Spinal cord (tissue), 9 donors: ENCODE measurements at regions not wholly inside any gene's neighbourhood (a gene's known extent, or its start where the extent isn't known, plus 50 kb on each side); places are given as distances from the start of the nearest gene placed in this dataset.

Experiments
- DNase-seq, 6 donors: peaks; one replicate each; pipeline versions ENCODE4 v3.0.0 to v3.0.0-alpha.2; 2013 to 2015; ENCODE audit warnings: low spot score in 6 of 6, low read depth in 4 of 6
- H3K27ac ChIP-seq: one replicate; pipeline ENCODE4 v1.5.1; 2013; ENCODE audit warnings: low read depth, low read length, control low read depth
- H3K27me3 ChIP-seq: one replicate; pipeline ENCODE4 v1.6.1; 2013; ENCODE audit warnings: low read length; ENCODE audit not compliant: control insufficient read depth, insufficient read depth
- H3K36me3 ChIP-seq: one replicate; pipeline ENCODE4 v1.6.1; 2013; ENCODE audit warnings: low read length; ENCODE audit not compliant: control insufficient read depth, insufficient read depth
- H3K4me1 ChIP-seq: one replicate; pipeline ENCODE4 v1.6.1; 2013; ENCODE audit warnings: low read length; ENCODE audit not compliant: control insufficient read depth, insufficient read depth
- H3K4me3 ChIP-seq: one replicate; pipeline ENCODE4 v1.5.1; 2013; ENCODE audit warnings: low read depth, low read length, control low read depth
- H3K9me3 ChIP-seq: one replicate; pipeline ENCODE4 v1.6.1; 2013; ENCODE audit warnings: low read length; ENCODE audit not compliant: control insufficient read depth, insufficient read depth
- WGBS: methylation state at CpG from one replicate; pipeline ENCODE4 v1.1.5; 2013; ENCODE audit warnings: missing lambda C conversion rate; ENCODE audit not compliant: insufficient coverage; 5-methylcytosine and 5-hydroxymethylcytosine counted together
- donor health status: healthy.

GRCh38 chr7:19830604-19831003 lies 57.2 kb upstream of the TMEM196 start:
- Histone ChIP-seq H3K36me3 (no peaks in the 10 kb centered on the region), H3K4me1 (no peaks in the 10 kb centered on the region), H3K9me3 (no peaks in the 10 kb centered on the region), H3K27ac (no peak overlapping the region), H3K4me3 (no peak overlapping the region), H3K27me3 (no peaks in the 10 kb centered on the region)
- no CpG with 5 or more reads among the region's 2 CpGs for WGBS
- DNase-seq = no peak
